CD8-positive, alpha-beta memory T cell (primary cell): ENCODE measurements at regions not wholly inside any gene's neighbourhood (a gene's known extent, or its start where the extent isn't known, plus 50 kb on each side); places are given as distances from the start of the nearest gene placed in this dataset.

Experiments
- CTCF ChIA-PET: fragments of 350-600 bp; sonication (Branson Sonifier 250); formaldehyde crosslinking; loops from one replicate; lab custom pipeline; 2021; ENCODE audit warnings: antibody characterized with exemption; lab: Charles Lee
- POLR2A ChIA-PET: fragments of 350-600 bp; sonication (Branson Sonifier 250); formaldehyde crosslinking; loops from one replicate; lab custom pipeline; 2021; ENCODE audit warnings: antibody characterized with exemption; lab: Charles Lee
- DNase-seq, 5 donors: peaks; one replicate each; pipeline versions ENCODE4 v3.0.0 to v3.0.0-alpha.2; 2020 to 2022; ENCODE audit warnings: mixed read lengths in 1 of 5
- H3K27ac ChIP-seq: one replicate; pipeline ENCODE4 v1.7.0; 2013; ENCODE audit warnings: low read depth, mild to moderate bottlenecking, low read length, moderate library complexity
- H3K27me3 ChIP-seq: 2 replicates; pipeline ENCODE4 v1.7.0; 2013; ENCODE audit warnings: low read length, mild to moderate bottlenecking; ENCODE audit not compliant: insufficient read depth, poor library complexity, severe bottlenecking
- H3K36me3 ChIP-seq: 2 replicates; pipeline ENCODE4 v1.7.0; 2013; ENCODE audit warnings: mild to moderate bottlenecking, low read length, moderate library complexity; ENCODE audit not compliant: insufficient read depth
- H3K4me1 ChIP-seq: 2 replicates; pipeline ENCODE4 v1.7.0; 2013; ENCODE audit warnings: mild to moderate bottlenecking, low read length, moderate library complexity; ENCODE audit not compliant: insufficient read depth
- H3K4me3 ChIP-seq: 2 replicates; pipeline ENCODE4 v1.7.0; 2013; ENCODE audit warnings: mild to moderate bottlenecking, low read length
- H3K9me3 ChIP-seq: 2 replicates; pipeline ENCODE4 v1.7.0; 2013; ENCODE audit warnings: mild to moderate bottlenecking, low read length
- H3K27ac Mint-ChIP-seq, 8 donors: one replicate each; pipeline ENCODE4 v1.8.0; 2020 to 2021; ENCODE audit warnings: mixed read lengths in 8 of 8, mild to moderate bottlenecking in 6 of 8, inconsistent platforms in 3 of 8, moderate library complexity in 3 of 8
- H3K27me3 Mint-ChIP-seq, 2 donors: one replicate each; pipeline ENCODE4 v1.8.0; 2020 to 2021; ENCODE audit warnings: mixed read lengths in 2 of 2, mild to moderate bottlenecking in 1 of 2, moderate library complexity in 1 of 2
- H3K36me3 Mint-ChIP-seq, 3 donors: one replicate each; pipeline ENCODE4 v1.8.0; 2020 to 2021; ENCODE audit warnings: mixed read lengths in 3 of 3, inconsistent platforms in 1 of 3, mild to moderate bottlenecking in 1 of 3
- H3K4me1 Mint-ChIP-seq, 3 donors: one replicate each; pipeline ENCODE4 v1.8.0; 2020 to 2021; ENCODE audit warnings: mixed read lengths in 3 of 3, inconsistent platforms in 1 of 3, mild to moderate bottlenecking in 1 of 3
- H3K4me3 Mint-ChIP-seq, 7 donors: one replicate each; pipeline ENCODE4 v1.8.0; 2020 to 2021; ENCODE audit warnings: mixed read lengths in 7 of 7, mild to moderate bottlenecking in 6 of 7, moderate library complexity in 4 of 7, inconsistent platforms in 2 of 7
- H3K9me3 Mint-ChIP-seq, 5 donors: one replicate each; pipeline ENCODE4 v1.8.0; 2020 to 2022; ENCODE audit warnings: mixed read lengths in 5 of 5, mild to moderate bottlenecking in 3 of 5, moderate library complexity in 2 of 5, inconsistent platforms in 1 of 5

- Histone ChIP-seq H3K4me3 (no peak overlapping the region), H3K9me3 (no peaks in the 10 kb centered on the region), H3K27ac (no peak overlapping the region), H3K36me3 (no peaks in the 10 kb centered on the region), H3K4me1 (no peaks in the 10 kb centered on the region), H3K27me3 (no peaks in the 10 kb centered on the region)
- H3K27ac Mint-ChIP-seq = no peak overlapping the region
- no peaks in the 10 kb centered on the region for H3K9me3 Mint-ChIP-seq
- CTCF ChIA-PET = no interaction called here
- no peaks in the 10 kb centered on the region for H3K4me1 Mint-ChIP-seq
- DNase-seq = no peak
- peaks cover 8 to 31% of the 10 kb centered on the region in 2 donors for H3K27me3 Mint-ChIP-seq
- no peaks in the 10 kb centered on the region for H3K36me3 Mint-ChIP-seq
- POLR2A ChIA-PET = no interaction called here
- H3K4me3 Mint-ChIP-seq = no peak overlapping the region
Observed at GRCh38 chr6:43869079-43869710, 99.2 kb downstream of the VEGFA start.

- no peaks in the 10 kb centered on the region for H3K9me3 ChIP-seq
- no peaks in the 10 kb centered on the region for H3K4me1 ChIP-seq
- DNase-seq = no peak
- no peak overlapping the region for H3K4me3 ChIP-seq
- no peaks in the 10 kb centered on the region for H3K27me3 ChIP-seq
- H3K4me3 Mint-ChIP-seq = no peak overlapping the region
- H3K27ac Mint-ChIP-seq = no peak overlapping the region
- H3K27me3 Mint-ChIP-seq = peaks cover 12 to 34% of the 10 kb centered on the region in 2 donors
- POLR2A ChIA-PET = no interaction called here
- CTCF ChIA-PET = no interaction called here
- no peaks in the 10 kb centered on the region for H3K9me3 Mint-ChIP-seq
- no peaks in the 10 kb centered on the region for H3K4me1 Mint-ChIP-seq
- no peaks in the 10 kb centered on the region for H3K36me3 ChIP-seq
- H3K36me3 Mint-ChIP-seq = no peaks in the 10 kb centered on the region
- H3K27ac ChIP-seq = no peak overlapping the region
Observed at GRCh38 chr6:43868467-43868866, 98.5 kb downstream of the VEGFA start.

DNA sequence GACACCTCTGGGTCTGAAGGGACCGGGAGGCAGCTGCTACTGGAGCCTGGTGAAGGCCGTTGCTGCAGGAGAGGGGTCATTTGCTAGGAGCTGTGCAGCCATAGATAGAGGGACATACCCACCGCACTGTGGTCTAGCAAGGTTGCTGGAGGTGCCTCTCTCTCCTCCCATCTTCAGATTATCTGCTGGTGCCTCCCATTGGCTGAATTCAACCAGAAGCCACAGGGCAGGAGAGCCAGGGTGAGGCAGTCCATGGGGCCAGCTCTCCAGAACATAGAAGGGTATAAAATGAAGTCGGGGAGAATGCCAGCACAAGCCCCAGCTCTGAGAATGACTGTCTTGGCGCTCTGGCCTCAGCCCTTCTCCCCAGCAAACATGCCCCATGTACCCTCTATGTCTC lies 98.0 kb downstream of the VEGFA start:
- H3K4me1 Mint-ChIP-seq = no peaks in the 10 kb centered on the region
- ChIA-PET CTCF (no interaction called here), POLR2A (no interaction called here)
- no peak overlapping the region for H3K27ac Mint-ChIP-seq
- H3K9me3 ChIP-seq = no peaks in the 10 kb centered on the region
- H3K4me1 ChIP-seq = no peaks in the 10 kb centered on the region
- H3K9me3 Mint-ChIP-seq = no peaks in the 10 kb centered on the region
- H3K36me3 Mint-ChIP-seq = no peaks in the 10 kb centered on the region
- no peak overlapping the region for H3K4me3 ChIP-seq
- no peaks in the 10 kb centered on the region for H3K27me3 ChIP-seq
- H3K4me3 Mint-ChIP-seq = no peak overlapping the region
- H3K36me3 ChIP-seq = no peaks in the 10 kb centered on the region
- H3K27ac ChIP-seq = no peak overlapping the region
- peaks cover 14 to 37% of the 10 kb centered on the region in 2 donors for H3K27me3 Mint-ChIP-seq
- peak in 1 of 5 donors; percentile 8 for DNase-seq

DNA sequence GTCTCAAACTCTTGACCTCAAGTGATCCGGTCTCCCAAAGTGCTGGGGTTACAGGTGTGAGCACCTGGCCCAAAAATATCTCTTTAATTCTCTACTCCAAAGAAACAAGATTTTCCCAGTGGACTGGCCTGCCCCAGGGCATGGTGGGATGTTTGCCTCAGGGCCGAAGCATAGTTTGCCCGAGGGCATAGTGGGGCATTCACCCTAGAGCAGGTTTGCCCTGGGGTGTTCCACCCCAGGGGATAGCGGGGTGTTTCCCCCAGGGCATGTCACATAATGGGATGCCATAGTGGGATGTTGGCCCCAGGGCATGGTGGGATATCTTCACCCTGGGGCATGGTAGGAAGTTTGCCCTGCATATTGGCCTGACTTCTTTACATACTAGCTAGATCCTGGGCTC lies 97.2 kb downstream of the VEGFA start:
- Mint-ChIP-seq H3K36me3 (no peaks in the 10 kb centered on the region), H3K27ac (no peak overlapping the region), H3K9me3 (no peaks in the 10 kb centered on the region), H3K27me3 (peaks cover 14 to 43% of the 10 kb centered on the region in 2 donors), H3K4me1 (no peaks in the 10 kb centered on the region), H3K4me3 (no peak overlapping the region)
- Histone ChIP-seq H3K36me3 (no peaks in the 10 kb centered on the region), H3K4me3 (no peak overlapping the region), H3K4me1 (no peaks in the 10 kb centered on the region), H3K27ac (no peak overlapping the region), H3K27me3 (no peaks in the 10 kb centered on the region), H3K9me3 (no peaks in the 10 kb centered on the region)
- ChIA-PET CTCF (interaction anchor here (0.7 kb wide), 1 partner anchor 86 kb away, joined by 3 read pairs; no protein-coding TSS in a partner anchor), POLR2A (no interaction called here)
- peak in 1 of 5 donors; percentile 12 for DNase-seq

- DNase-seq = peak in 1 of 5 donors; percentile 15
- CTCF ChIA-PET = interaction anchor here (0.7 kb wide), 1 partner anchor 88 kb away, joined by 3 read pairs; no protein-coding TSS in a partner anchor
- no peak overlapping the region for H3K27ac Mint-ChIP-seq
- Histone ChIP-seq H3K9me3 (no peaks in the 10 kb centered on the region), H3K27me3 (no peaks in the 10 kb centered on the region), H3K4me1 (no peaks in the 10 kb centered on the region), H3K27ac (no peak overlapping the region), H3K4me3 (no peak overlapping the region), H3K36me3 (no peaks in the 10 kb centered on the region)
- peaks cover 14 to 40% of the 10 kb centered on the region in 2 donors for H3K27me3 Mint-ChIP-seq
- no peak overlapping the region for H3K4me3 Mint-ChIP-seq
- H3K4me1 Mint-ChIP-seq = no peaks in the 10 kb centered on the region
- H3K36me3 Mint-ChIP-seq = no peaks in the 10 kb centered on the region
- H3K9me3 Mint-ChIP-seq = no peaks in the 10 kb centered on the region
- POLR2A ChIA-PET = no interaction called here
Observed at GRCh38 chr6:43865932-43866645, 96.1 kb downstream of the VEGFA start.

DNA sequence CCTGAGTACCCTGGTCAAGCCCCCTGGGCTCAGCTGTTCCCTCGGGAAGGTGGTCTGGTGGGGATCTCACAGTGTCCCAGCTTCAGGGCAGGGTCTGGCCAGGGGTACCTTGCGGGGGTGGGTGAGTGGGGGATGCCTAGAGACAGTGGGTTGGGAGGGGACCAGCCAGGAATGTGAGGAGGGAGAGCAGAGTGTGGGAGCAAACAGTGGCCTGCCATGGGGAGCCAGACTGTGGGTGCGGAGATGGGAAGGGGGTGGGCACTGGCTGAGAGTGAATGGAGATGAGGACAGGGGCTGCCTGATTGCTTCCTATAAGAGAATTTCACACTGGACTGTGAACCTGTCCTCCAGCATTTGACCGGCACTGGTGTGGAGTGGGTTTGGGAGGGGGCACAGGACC lies 95.1 kb downstream of the VEGFA start:
- Histone ChIP-seq H3K36me3 (no peaks in the 10 kb centered on the region), H3K4me1 (no peaks in the 10 kb centered on the region), H3K4me3 (no peak overlapping the region), H3K27ac (no peak overlapping the region), H3K9me3 (no peaks in the 10 kb centered on the region), H3K27me3 (no peaks in the 10 kb centered on the region)
- Mint-ChIP-seq H3K27me3 (peaks cover 14 to 35% of the 10 kb centered on the region in 2 donors), H3K4me1 (no peaks in the 10 kb centered on the region), H3K9me3 (no peaks in the 10 kb centered on the region), H3K27ac (no peak overlapping the region), H3K36me3 (no peaks in the 10 kb centered on the region), H3K4me3 (no peak overlapping the region)
- POLR2A ChIA-PET = no interaction called here
- DNase-seq = peak in 1 of 5 donors; percentile 34
- CTCF ChIA-PET = no interaction called here

- Histone ChIP-seq H3K4me1 (no peaks in the 10 kb centered on the region), H3K27me3 (no peaks in the 10 kb centered on the region), H3K4me3 (no peak overlapping the region), H3K9me3 (no peaks in the 10 kb centered on the region), H3K27ac (no peak overlapping the region), H3K36me3 (no peaks in the 10 kb centered on the region)
- Mint-ChIP-seq H3K9me3 (no peaks in the 10 kb centered on the region), H3K27ac (no peak overlapping the region), H3K4me3 (no peak overlapping the region), H3K27me3 (peaks cover 13 to 33% of the 10 kb centered on the region in 2 donors), H3K4me1 (no peaks in the 10 kb centered on the region), H3K36me3 (no peaks in the 10 kb centered on the region)
- no peak for DNase-seq
- POLR2A ChIA-PET = no interaction called here
- CTCF ChIA-PET = no interaction called here
Observed at GRCh38 chr6:43862925-43863324, 92.9 kb downstream of the VEGFA start.

DNA sequence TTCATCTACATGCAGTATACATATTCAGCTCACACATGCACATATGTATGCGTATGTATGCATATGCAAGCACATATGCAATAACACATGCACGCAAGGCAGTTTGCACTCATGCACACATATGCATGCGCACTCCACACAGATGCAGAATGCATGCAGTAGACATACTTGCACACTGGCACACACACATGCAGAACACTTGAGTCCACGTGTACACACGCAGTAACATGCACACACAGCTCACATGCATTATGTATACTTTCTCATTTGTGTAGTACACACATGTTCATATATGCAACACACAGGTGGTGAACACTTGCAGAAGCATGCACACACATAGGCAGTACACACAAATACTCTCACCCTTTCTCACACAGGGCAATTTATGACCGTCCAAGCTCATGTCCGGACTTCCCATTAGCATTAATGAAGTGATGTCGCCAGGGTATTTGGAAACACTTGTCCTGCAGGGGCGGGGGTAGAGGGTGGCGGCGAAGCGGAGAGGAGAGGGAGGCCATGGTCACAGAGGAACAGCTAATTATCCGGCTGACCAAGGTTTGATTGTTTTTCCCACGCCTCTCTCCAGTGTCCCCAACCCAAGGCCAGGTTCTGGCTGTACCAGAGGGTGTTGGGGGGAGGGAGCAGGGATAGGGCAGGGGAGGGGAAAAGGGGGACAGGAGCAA lies 91.3 kb downstream of the VEGFA start:
- Histone ChIP-seq H3K36me3 (no peaks in the 10 kb centered on the region), H3K27ac (no peak overlapping the region), H3K4me1 (no peaks in the 10 kb centered on the region), H3K9me3 (no peaks in the 10 kb centered on the region), H3K27me3 (no peaks in the 10 kb centered on the region), H3K4me3 (no peak overlapping the region)
- ChIA-PET POLR2A (no interaction called here), CTCF (no interaction called here)
- Mint-ChIP-seq H3K9me3 (no peaks in the 10 kb centered on the region), H3K4me3 (no peak overlapping the region), H3K4me1 (no peaks in the 10 kb centered on the region), H3K36me3 (no peaks in the 10 kb centered on the region), H3K27ac (no peak overlapping the region), H3K27me3 (peaks cover 14 to 26% of the 10 kb centered on the region in 2 donors)
- peak in 1 of 5 donors; percentile 30 for DNase-seq
